ENCODE measurements at regions not wholly inside any gene's neighbourhood (a gene's known extent, or its start where the extent isn't known, plus 50 kb on each side); places are given as distances from the start of the nearest gene placed in this dataset.
"Not testable (repeated sequence)": the region's sequence is repeated elsewhere in the genome, so short reads cannot be mapped to it uniquely, and the experiment has no call there.

GRCh38 chr22:49525801-49526535 is 301.7 kb downstream of the BRD1 start:
- no peak for DNase-seq (ENCODE audit: low spot score)

- no peak for DNase-seq (ENCODE audit: low spot score)
Measured at GRCh38 chr22:49525360-49525759, 302.3 kb downstream of the BRD1 start.

- DNase-seq (ENCODE audit: low spot score), result no peak
Measured at GRCh38 chr22:49524362-49524761, 303.3 kb downstream of the BRD1 start.

- DNase-seq (ENCODE audit: low spot score), result no peak
Measured at GRCh38 chr22:49523374-49524008, 304.2 kb downstream of the BRD1 start.

- no peak for DNase-seq (ENCODE audit: low spot score)
Measured at GRCh38 chr22:49522582-49523373, 304.9 kb downstream of the BRD1 start.

GRCh38 chr22:49521787-49522224 is 305.9 kb downstream of the BRD1 start:
- no peak for DNase-seq (ENCODE audit: low spot score)

- no peak for DNase-seq (ENCODE audit: low spot score)
Measured at GRCh38 chr22:49519117-49519737, 308.4 kb downstream of the BRD1 start.

GRCh38 chr22:49518436-49518970 is 309.2 kb downstream of the BRD1 start:
- DNase-seq (ENCODE audit: low spot score), result no peak

- no peak for DNase-seq (ENCODE audit: low spot score)
Measured at GRCh38 chr22:49517667-49518185, 309.9 kb downstream of the BRD1 start.

- no peak for DNase-seq (ENCODE audit: low spot score)
Measured at GRCh38 chr22:49517211-49517610, 310.5 kb downstream of the BRD1 start.

- DNase-seq (ENCODE audit: low spot score), result no peak
Measured at GRCh38 chr22:49515475-49515874, 312.2 kb downstream of the BRD1 start.

- DNase-seq (ENCODE audit: low spot score), result no peak
Measured at GRCh38 chr22:49514641-49515040, 313.0 kb downstream of the BRD1 start.

GRCh38 chr22:49514211-49514610 is 313.5 kb downstream of the BRD1 start:
- DNase-seq (ENCODE audit: low spot score), result no peak

- no peak for DNase-seq (ENCODE audit: low spot score)
Measured at GRCh38 chr22:49513358-49513851, 314.3 kb downstream of the BRD1 start.

- DNase-seq (ENCODE audit: low spot score), result no peak
Measured at GRCh38 chr22:49512487-49513165, 315.0 kb downstream of the BRD1 start.

GRCh38 chr22:49511393-49512189 is 316.1 kb downstream of the BRD1 start:
- not testable (repeated sequence) for DNase-seq (ENCODE audit: low spot score)

- DNase-seq (ENCODE audit: low spot score), result no peak
Measured at GRCh38 chr22:49510718-49511117, 317.0 kb downstream of the BRD1 start.

- no peak for DNase-seq (ENCODE audit: low spot score)
Measured at GRCh38 chr22:49509016-49509415, 318.7 kb downstream of the BRD1 start.

- no peak for DNase-seq (ENCODE audit: low spot score)
Measured at GRCh38 chr22:49508561-49508960, 319.1 kb downstream of the BRD1 start.

GRCh38 chr22:49507607-49508292 is 319.9 kb downstream of the BRD1 start:
- no peak for DNase-seq (ENCODE audit: low spot score)

Measured in AG08396 (cell line).